C1 segment of cervical spinal cord (tissue), 14 donors: ENCODE measurements at regions not wholly inside any gene's neighbourhood (a gene's known extent, or its start where the extent isn't known, plus 50 kb on each side); places are given as distances from the start of the nearest gene placed in this dataset.
A peak's percentile ranks its signal among the peaks of the same experiment; 100 is the strongest.
"Not testable (repeated sequence)": the region's sequence is repeated elsewhere in the genome, so short reads cannot be mapped to it uniquely, and the experiment has no call there.

Experiments
- DNase-seq, 14 donors: peaks; one replicate each; lab custom pipeline; 2025; lab: John Stamatoyannopoulos, UW

DNA sequence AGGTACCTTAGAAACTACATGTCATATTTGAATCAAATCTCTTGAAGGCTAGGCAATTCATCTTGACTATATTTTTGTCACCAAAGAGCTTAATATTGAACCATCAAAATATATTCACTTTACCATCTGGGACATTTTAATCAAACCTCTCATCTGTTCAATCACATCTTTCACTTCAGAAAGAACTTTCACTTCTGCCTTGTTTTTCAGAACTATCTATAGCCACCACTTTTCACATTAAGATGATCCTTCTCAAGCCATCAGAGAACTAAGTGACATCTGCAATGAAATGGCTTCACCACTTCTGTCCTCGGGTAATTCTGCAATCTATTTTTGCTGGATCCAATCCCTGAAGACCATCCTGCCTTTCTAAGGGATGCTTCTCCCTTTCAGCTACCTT is 57.8 kb downstream of the OR2B2 start:
- DNase-seq, result no peak

DNA sequence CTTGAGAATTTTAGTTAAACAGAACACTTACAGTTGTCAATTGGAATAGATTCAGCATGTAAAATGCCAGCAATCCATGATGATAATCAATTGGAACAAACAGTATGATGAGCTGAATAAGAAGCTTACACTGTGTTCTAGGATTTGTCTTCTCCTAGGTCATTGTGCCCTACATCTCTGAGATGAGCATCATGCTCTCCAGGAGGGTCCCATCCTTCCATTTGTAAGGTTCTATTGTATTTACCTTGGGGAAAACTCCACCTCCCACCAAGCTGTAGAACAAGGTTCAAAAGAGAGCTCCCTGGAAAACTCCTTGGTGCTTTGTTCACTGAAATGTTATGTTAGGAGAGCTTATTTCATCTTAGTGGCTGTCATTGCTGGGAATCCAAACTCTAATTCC is 60.8 kb downstream of the OR2B2 start:
- no peak for DNase-seq

DNA sequence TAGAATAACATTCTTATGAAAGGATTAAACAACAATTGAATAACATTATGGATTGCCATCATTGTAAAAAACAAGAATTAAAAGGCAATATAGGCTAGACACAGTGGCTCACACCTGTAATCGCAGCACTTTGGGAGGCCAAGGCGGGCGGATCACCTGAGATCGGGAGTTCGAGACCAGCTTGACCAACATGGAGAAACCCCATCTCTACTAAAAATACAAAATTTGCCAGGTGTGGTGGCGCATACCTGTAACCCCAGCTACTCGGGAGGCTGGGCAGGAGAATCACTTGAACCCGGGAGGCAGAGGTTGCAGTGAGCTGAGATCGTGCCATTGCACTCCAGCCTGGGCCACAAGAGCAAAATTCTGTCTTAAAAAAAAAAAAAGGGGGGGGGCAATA is 63.2 kb downstream of the OR2B2 start:
- DNase-seq, result not testable (repeated sequence)

DNA sequence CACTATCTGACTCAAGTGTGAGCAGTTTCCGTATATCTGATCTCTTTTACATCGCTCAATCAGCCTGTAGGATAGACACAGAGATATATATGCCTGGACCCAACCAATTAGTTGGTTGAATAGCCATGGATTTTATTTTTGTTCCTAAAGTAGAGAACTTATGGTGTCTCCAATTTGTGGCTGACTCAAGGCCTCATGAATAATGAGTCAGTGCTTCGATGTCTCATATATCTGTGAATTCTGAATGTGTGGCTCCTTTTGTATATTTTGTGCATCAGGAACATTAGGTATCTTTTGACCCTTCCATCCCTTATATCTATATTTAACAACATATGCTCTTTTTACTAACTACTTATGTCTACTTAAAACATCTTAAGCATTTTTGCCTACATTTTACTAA is 64.5 kb downstream of the OR2B2 start:
- no peak for DNase-seq

DNA sequence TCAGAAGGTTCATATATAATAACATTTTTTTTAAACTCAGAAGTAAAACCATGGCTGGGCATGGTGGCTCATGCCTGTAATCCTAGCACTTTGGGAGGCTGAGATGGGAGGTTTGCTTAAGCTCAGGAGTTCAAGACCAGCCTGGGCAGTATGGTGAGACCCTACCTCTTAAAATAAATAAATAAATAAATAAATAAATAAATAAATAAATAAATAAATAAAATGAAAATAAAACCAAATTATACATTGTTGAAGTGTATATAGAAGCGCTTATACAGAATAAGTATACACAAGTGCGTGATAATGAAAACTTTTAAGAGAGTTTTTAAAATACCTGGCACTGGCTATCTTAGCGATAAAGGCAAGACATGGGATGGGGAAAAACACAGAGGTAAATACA is 71.6 kb downstream of the OR2B2 start:
- DNase-seq, result no peak

DNA sequence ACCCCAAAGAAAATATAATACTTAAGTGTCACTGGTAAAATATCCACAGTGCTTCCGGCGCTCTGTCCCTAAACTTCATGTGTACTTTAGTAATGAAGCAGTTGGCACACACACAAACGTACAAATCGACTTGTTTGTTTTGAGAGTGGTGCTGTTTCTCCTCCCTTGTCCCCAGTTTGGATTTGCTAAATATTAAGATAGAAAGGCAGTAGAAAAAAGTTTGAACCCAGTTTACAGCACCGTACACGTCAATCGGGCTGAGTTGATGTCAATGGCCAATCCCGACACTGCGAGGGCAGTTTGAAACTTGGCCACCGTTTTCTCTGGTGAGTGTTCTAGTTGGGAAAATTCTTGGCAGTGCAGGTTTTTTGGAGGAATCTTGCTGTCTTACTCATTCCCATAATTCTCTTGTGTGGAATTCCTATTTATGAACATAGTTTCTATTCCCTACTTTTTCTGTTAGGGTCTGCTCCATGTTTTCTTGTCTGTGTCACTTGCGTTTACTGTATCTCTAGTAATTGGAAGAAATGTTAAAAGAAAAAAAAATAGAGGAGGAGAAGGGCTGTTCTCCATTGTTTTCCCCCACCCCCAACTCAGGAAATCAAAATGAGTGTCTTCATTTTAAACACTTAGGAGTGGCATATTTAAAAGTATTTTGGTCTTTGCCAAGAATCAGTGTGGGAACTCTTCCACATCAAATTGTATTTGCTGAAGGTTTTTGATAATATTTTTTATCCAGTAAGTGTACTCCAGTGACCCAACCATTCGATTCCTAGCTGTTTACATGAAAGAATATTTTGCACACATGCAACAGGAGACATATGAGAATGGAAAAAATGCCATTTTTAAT is 72.3 kb downstream of the OR2B2 start:
- DNase-seq, result peak in 4 of 14 donors; percentile 3 to 8 (median 6)

DNA sequence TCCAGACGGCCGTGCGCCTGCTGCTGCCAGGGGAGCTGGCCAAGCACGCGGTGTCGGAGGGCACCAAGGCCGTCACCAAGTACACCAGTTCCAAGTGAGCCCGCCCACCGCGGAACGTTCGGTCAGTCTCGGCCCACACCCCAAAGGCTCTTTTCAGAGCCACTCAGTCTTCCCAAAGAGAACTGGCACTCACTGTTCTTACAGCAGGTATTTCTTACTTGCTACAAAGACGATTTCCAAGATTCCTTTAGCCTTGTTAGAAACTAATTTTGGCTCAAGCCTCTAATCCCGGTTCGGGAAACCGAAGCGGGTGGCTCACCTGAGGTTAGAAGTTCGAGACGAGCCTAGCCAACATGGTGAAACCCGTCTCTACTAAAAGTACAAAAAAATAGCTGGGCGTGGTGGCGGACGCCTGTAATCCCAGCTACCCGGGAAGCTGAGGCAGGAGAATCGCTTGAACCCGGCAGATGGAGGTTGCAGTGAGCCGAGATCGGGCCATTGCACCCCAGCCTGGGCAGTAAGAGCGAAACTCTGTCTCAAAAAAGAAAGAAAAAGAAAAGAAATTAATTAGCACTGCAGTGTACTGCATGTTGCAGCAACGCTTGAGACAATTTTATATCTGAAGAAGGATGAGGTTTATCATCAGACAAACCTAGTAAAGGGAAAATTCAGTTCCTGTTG is 73.1 kb downstream of the OR2B2 start:
- peak in 4 of 14 donors; percentile 46 to 67 (median 54) for DNase-seq

DNA sequence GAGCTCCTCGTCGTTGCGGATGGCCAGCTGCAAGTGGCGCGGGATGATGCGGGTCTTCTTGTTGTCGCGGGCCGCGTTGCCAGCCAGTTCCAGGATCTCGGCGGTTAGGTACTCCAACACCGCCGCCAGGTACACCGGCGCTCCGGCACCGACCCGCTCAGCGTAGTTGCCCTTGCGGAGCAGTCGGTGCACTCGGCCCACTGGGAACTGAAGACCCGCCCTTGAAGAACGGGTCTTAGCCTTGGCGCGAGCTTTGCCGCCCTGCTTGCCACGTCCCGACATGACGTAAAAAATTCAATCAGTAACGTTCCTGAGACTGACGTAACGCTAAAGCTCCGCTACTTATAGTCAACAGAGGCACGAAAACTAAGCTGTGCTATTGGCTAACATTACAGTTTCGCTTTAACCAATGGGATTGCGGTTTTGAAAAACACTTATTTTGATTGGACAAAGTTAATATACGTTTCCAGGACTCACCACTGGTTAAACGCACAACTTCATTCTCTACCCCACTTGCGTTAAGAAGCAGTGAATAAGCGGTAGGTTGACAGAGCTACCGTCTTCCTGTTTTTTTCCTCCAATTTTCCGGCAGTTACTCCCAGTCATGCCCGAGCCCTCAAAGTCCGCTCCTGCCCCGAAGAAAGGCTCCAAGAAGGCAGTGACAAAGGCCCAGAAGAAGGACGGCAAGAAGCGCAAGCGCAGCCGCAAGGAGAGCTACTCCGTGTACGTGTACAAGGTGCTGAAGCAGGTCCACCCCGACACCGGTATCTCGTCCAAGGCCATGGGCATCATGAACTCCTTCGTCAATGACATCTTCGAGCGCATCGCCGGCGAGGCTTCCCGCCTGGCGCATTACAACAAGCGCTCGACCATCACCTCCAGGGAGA is 73.9 kb downstream of the OR2B2 start:
- DNase-seq, result peak in 13 of 14 donors; percentile 21 to 96 (median 71)

DNA sequence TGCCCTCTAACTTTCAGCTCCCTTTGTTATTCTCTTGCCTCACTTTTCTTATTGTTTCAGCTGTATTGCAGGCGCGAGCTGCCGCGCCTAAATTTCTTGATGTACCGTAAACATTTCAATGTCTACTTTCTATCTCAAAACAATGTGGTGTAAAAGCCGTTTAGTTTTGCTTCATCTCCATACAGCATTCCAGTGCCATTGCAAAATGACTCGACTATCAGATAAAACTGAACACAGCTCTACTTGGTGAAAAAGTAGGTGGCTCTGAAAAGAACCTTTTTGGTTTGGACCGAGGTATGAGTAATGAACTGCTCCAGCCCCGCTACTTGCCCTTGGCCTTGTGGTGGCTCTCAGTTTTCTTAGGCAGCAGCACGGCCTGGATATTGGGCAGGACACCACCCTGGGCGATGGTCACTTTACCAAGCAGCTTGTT is 74.6 kb downstream of the OR2B2 start:
- no peak for DNase-seq

DNA sequence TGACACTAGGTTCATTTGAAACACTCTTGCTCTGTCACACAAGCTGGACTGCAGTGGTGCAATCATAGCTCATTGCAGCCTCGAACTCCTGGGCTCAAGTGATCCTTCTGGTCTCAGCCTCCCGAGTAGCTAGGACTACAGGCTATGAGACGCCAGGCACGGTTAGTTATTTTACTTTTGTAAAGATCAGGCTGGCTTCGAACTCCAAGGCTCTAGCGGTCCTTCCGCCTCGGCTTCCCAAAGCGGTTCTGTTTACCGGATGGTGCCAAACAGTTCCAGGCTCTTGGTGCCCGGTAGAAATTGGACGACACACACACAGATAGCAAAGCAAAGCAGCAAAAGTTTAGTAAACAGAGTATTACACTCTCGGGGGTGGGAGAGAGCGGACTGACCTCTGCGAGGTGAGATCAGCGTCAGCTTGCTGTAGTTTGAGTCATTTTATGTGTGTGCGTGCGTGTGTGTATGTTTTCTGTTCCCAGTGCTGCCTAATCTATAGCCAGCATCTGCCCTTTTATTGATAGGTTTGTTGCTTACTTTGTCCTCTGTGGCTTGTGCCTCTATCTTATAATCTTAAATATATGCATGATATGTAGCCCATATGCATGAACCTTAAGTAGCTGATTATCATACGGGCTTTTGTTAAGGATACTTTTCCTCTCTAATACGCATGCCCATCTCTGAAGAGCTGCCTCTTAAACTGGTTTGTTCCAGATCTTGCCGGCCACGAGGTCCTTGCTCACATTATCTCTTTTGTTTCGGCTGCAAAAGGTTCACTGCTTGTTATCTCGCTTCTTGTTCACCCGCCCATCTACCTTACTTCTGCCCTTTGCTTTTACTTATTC is 75.2 kb downstream of the OR2B2 start:
- DNase-seq, result peak in 10 of 14 donors; percentile 9 to 75 (median 39)

DNA sequence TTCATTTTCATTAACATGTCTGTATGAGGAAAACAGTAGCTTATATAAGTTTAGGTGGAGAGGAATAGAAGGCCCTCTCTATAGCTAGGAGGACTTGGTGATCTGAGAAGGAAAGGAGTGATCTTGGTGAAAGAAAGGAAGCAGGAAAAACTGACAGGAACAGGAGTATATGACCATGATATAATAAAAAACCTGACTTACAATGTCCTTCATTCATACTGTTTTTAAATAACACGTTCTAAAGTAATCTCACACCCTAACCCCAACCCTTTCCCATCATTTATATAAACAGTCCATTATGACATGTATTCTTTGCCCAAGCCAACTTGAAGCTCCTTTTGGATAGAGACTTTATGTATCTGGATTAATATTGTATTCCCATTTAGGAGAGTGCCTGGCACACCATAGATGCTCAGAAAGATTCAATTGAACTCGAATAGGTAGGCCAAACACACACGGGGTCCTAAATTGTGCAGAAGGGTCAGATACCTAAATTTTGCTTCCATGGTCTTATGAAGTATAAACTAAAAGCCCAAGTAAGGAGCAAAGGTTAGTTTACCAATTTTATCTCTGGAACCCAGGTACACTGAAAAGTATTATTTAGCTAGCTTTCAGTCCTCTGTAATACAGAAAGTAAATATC is 75.9 kb downstream of the OR2B2 start:
- DNase-seq, result no peak

DNA sequence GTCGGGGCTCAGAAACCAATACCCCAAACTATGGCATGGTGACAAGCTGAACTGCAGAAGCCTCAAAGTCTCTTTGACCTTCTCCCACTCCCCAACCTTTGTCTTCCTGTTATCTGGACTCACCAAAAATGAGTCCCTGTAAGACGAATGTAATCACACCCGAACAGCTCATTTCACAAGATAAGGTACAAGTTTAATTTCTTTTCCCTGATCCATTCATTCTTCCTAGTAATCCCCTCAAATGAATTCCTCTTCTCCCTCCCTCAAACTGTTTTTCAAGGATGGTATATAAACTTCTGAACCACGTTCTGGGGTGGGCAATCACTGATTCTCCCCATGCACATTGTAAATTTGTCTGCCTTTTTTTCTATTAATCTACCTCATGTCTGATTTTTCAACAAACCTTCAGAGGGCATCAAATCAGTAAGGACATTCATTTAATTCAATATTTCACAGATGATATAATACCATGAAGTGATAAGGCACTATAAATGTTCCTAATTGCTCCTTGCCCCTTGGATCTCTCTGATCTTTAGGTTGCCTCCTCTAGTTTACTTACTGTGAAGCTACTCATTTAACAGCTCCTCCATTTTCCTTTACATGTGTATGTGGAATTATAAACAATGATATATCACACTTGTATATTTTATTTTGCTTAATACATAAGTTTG is 77.2 kb downstream of the OR2B2 start:
- no peak for DNase-seq

DNA sequence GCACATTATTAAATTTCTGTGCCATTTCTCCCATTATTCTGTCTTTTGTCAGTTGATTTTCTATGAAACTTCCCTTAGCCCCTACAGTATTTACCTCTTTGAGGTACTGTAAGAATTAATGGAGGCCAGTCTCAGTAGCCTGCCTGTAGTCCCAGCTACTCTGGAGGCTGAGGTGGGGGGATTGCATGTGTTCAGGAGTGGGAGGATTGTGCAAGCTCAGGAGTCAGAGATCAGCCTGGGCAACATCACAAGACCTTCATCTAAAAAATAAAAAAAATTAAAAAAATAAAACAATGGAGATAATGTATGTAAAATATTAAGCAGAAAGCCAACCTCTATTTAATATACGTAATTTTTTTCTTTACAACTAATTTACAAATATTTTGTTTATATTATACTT is 77.8 kb downstream of the OR2B2 start:
- DNase-seq, result no peak

DNA sequence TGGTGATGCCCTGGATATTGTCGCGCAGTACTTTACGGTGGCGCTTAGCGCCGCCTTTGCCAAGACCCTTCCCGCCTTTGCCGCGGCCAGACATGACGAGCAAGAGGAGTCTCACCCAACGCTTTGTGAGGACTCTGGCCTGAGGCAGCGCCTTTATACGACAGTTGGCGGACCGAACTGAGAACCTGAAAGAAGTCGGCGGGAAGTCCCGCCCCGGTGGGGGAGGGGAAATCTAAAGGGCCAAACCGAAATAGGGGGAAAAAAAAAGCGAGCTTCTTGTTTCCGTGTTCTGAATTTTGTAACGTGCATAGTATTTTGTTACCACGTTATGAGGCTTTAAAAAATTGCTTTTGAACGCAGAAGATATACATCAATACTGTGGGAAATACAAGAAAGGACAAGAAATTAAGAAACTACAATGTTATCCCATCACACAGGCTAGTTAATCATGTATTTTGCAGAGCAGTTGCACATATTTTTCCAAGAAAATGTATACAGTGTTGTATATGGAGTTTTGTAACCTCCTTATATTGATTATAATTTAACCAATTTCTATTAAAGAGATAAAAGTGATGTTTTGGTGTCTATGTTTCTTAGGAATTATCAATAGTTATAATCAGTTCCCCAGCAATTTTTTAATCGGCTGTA is 80.6 kb downstream of the OR2B2 start:
- DNase-seq, result peak in 7 of 14 donors; percentile 10 to 54 (median 31)

DNA sequence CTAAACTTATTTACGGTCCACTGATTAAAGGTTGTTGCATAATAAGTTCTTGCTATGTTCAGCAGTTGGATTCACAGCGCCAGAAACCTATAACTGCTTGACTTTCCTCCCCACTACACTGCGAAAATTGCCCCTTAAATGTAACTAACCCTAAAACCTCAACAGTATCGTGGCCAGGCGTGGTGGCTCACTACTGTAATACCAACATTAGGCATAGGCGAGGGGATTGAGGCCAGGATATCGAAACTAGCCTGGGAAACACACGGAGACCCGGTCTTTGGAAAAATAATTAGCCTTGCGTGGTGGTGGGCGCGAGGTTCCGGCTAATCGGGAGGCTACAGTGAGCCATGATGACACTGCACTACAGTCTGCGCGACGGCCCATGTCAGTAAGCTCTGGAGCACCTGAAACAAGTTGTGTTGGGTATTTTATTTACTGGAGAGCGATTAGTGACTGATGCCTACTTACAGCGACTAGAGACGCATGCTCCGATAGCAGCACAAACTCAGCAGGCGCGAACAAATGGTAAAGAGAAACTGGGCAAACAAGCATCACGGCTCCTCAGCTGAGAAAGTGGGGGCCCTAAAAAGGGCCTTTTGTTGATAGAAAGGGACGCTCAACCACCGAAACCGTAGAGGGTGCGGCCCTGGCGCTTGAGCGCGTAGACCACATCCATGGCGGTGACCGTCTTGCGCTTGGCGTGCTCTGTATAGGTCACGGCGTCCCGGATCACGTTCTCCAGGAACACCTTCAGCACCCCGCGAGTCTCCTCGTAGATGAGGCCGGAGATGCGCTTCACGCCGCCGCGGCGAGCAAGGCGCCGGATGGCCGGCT is 81.4 kb downstream of the OR2B2 start:
- DNase-seq, result peak in 4 of 14 donors; percentile 2 to 31 (median 10)

DNA sequence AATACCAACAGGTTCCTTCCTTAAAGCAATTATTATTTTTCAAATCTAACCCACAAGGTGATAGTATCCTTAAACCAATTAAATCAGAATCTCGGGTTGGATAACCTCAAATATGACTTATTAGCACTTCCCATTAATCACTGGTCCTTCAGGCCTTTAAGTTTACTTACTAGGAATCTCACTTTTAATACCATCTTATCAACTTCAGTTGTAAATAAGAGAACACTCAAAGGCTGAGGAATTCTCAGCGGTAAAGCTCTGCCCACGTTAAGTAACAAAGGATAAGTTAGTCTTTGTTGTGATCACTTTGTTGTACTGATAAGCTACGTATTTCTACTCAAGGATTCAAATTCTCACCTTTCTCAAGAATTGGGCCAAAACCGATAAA is 82.0 kb downstream of the OR2B2 start:
- DNase-seq, result peak in 1 of 14 donors; percentile 1

DNA sequence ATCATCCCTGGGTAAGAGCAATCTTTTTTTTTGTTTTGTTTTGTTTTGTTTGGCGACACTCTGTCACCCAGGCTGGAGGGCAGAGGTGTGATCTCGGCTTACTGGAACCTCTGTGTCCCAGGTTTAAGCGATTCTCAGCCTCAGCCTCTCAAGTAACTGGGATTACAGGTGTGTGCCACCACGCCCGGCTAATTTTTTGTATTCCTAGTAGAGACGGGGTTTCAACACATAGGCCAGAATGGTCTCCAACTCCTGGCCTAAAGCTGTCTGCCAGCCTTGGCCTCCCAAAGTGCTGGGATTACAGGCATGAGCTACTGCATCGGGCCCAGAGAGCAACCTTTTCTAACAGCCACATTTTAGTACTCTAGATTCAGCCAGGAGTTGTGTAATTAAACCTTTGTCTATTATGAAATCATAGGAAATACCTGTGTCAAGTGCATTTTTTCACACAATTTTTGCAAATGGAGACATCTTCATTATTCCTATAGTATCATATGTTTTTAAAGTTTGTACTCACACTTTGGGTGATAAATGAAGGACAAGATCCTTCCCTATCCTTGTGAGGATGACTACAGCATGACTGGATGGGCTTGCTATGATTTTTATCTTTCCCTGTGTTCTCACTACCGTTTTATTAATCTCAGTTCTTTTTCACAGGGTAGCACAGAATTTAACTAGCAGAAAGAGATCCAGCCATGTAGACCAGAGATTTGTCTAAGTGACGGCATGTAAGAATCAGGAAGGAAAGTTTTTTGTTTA is 82.6 kb downstream of the OR2B2 start:
- DNase-seq, result no peak

DNA sequence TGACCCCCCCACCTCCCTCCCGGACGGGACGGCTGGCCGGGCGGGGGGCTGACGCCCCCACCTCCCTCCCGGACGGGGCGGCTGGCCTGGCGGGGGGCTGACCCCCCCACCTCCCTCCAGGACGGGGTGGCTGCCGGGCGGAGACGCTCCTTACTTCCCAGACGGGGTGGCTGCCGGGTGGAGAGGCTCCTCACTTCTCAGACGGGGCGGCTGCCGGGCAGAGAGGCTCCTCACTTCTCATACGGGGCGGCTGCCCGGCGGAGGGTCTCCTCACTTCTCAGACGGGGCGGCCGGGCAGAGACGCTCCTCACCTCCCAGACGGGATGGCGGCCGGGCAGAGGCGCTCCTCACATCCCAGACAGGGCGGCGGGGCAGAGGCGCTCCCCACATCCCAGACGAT is 84.7 kb downstream of the OR2B2 start:
- not testable (repeated sequence) for DNase-seq
